Transverse colon (tissue), 4 donors: ENCODE measurements at regions not wholly inside any gene's neighbourhood (a gene's known extent, or its start where the extent isn't known, plus 50 kb on each side); places are given as distances from the start of the nearest gene placed in this dataset.

Source experiments
- POLR2AphosphoS5 ChIP-seq, 3 donors: sonication (generic); formaldehyde crosslinking; IDR thresholded peaks; one replicate each; pipeline ENCODE4 v1.6.1; 2016; ENCODE audit warnings: antibody characterized with exemption in 3 of 3
- TF ChIP-seq, protein P1 (sequence below), 5 experiments: fragments of 200-600 bp in 3 of 5; fragments of 450-650 bp in 2 of 5; sonication (generic) in 3 of 5; IDR thresholded peaks; 1 replicate in 2 of 5; 2 replicates in 3 of 5; pipeline ENCODE4 v1.5.1; 2016 to 2017; ENCODE audit warnings: antibody characterized with exemption in 5 of 5, inconsistent platforms in 3 of 5, mild to moderate bottlenecking in 2 of 5, moderate library complexity in 1 of 5

DNA sequence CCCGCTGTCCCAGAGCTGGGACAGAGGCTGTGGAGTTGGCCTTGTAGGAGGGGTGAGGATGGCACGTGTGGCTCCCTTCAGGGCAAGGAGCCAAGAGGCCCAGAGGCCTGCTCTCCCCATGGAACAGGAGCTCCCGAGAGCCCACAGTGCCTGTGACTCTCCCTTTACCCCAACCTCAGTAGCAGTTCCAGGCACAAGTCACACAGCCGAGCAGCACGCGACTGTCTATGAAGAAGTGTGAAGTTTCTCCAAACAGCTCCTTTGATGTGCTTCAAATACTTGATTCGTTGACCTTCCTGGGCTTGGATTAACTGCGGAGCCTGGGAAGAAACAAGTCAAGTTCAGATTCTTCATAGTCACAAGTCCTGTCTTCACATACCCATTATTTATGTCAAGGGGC is 208.7 kb downstream of the IRX2 start:
- TF ChIP-seq, protein P1, sequence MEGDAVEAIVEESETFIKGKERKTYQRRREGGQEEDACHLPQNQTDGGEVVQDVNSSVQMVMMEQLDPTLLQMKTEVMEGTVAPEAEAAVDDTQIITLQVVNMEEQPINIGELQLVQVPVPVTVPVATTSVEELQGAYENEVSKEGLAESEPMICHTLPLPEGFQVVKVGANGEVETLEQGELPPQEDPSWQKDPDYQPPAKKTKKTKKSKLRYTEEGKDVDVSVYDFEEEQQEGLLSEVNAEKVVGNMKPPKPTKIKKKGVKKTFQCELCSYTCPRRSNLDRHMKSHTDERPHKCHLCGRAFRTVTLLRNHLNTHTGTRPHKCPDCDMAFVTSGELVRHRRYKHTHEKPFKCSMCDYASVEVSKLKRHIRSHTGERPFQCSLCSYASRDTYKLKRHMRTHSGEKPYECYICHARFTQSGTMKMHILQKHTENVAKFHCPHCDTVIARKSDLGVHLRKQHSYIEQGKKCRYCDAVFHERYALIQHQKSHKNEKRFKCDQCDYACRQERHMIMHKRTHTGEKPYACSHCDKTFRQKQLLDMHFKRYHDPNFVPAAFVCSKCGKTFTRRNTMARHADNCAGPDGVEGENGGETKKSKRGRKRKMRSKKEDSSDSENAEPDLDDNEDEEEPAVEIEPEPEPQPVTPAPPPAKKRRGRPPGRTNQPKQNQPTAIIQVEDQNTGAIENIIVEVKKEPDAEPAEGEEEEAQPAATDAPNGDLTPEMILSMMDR (IDR thresholded peaks at IDR 0.05): no peak
- no peak for TF ChIP-seq POLR2AphosphoS5 (IDR thresholded peaks at IDR 0.05)
